Panc1 (cell line): ENCODE measurements at regions not wholly inside any gene's neighbourhood (a gene's known extent, or its start where the extent isn't known, plus 50 kb on each side); places are given as distances from the start of the nearest gene placed in this dataset.

ENCODE experiments used
- REST ChIP-seq, 2 experiments: IDR thresholded peaks; 2 replicates each; pipeline ENCODE4 v1.6.1; 2011 to 2012; ENCODE audit warnings: low read depth in 2 of 2, control low read depth in 1 of 2, low read length in 1 of 2, mild to moderate bottlenecking in 1 of 2, moderate library complexity in 1 of 2; ENCODE audit not compliant: insufficient read depth in 1 of 2
- TCF7L2 ChIP-seq: IDR thresholded peaks from 2 replicates; pipeline ENCODE4 v1.6.1; 2011; ENCODE audit warnings: mild to moderate bottlenecking, low read depth, low read length, inconsistent platforms
- TF ChIP-seq, protein P1 (sequence below): fragments of 450-650 bp; IDR thresholded peaks from 2 replicates; pipeline ENCODE4 v1.5.1; 2017; ENCODE audit warnings: mild to moderate bottlenecking

DNA sequence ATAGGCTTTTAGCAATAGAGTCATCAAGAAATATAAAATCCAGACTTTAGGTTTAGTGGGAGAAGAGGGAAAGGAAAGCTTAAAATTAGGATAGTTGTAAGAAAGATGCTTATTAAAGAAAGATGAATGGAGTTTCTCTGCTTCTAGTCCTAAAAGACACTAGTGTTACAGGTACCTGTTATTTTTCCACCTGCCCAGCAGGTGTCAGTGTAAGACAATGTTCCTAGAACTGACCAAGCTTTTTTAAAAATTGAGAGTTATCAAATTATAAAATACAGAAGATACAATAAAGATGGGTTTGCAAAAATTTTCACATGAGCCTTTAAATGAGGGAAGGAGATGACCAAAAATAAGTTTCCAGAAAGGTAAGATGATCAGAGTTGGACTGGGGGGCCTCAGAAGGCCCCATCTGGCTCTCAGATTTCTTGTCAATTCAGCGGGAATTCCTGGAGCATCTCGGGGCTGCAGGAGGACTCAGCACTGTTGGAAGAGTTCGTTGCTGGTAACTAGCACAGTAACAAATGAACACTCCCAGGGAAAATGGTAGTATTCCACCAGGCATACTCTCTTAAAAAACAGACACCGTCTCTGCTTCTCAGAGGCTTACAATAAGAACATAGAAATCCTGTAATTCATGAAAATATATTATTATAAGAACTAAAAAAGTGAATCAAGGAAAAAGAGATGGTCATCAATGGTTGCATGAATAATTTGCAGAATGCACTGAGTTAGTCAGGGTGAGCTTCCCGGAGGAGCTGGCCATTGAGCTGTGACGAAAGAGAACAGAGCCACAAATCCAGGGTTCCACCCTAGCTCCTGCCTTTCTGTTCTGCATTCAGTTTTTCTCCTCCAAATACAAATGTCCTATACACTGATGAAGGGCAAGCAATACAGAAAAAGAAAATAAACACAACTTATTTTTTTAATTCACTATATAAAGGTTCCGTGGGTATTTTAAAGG is 71.8 kb upstream of the PIK3CG start:
- TF ChIP-seq, protein P1, sequence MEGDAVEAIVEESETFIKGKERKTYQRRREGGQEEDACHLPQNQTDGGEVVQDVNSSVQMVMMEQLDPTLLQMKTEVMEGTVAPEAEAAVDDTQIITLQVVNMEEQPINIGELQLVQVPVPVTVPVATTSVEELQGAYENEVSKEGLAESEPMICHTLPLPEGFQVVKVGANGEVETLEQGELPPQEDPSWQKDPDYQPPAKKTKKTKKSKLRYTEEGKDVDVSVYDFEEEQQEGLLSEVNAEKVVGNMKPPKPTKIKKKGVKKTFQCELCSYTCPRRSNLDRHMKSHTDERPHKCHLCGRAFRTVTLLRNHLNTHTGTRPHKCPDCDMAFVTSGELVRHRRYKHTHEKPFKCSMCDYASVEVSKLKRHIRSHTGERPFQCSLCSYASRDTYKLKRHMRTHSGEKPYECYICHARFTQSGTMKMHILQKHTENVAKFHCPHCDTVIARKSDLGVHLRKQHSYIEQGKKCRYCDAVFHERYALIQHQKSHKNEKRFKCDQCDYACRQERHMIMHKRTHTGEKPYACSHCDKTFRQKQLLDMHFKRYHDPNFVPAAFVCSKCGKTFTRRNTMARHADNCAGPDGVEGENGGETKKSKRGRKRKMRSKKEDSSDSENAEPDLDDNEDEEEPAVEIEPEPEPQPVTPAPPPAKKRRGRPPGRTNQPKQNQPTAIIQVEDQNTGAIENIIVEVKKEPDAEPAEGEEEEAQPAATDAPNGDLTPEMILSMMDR, result peak; percentile 73
- no peak for TF ChIP-seq REST (IDR thresholded peaks at IDR 0.05; ENCODE audit: insufficient read depth in 1 of 2, low read depth in 2 of 2, low read length in 1 of 2)
- TF ChIP-seq TCF7L2, result no peak
